ENCODE measurements at regions not wholly inside any gene's neighbourhood (a gene's known extent, or its start where the extent isn't known, plus 50 kb on each side); places are given as distances from the start of the nearest gene placed in this dataset.
"Not testable (repeated sequence)": the region's sequence is repeated elsewhere in the genome, so short reads cannot be mapped to it uniquely, and the experiment has no call there.

DNA sequence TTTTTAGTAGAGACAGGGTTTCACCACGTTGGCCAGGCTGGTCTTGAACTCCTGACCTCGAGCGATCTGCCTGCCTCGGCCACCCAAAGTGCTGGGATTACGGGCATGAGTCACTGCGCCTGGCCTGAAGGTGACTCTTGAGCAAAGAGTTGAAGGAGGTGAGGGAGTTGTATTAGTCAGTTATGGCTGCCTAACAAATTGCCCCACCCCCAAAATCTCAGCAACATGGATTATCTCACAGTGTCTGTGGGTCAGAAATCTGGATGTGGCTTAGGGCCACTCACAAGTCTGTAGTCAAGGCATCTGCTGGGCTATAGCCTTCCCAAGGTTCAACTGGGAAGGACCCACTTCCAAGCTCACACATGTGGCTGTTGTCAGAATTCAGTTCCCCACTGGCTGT lies 52.8 kb upstream of the ADGRE5 start:
- in situ Hi-C loops (cut with HindIII; ENCODE audit: low sequenced_read_pairs) = no loop called here
- DNase-seq (ENCODE audit: low spot score) = no peak

DNA sequence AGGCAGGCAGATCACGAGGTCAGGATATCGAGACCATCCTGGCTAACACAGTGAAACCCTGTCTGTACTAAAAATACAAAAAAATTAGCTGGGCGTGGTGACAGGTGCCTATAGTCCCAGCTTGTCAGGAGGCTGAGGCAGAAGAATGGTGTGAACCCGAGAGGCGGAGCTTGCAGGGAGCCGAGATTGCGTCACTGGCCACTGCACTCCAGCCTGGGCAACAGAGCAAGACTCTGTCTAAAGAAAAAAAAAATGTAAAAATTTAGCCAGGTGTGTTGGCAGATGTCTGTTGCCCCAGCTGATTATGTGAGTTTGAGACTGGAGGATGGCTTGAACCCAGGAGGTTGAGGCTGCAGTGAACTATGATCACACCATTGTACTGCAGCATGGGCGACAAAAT lies 54.2 kb upstream of the ADGRE5 start:
- DNase-seq (ENCODE audit: low spot score); in situ Hi-C loops (cut with HindIII; ENCODE audit: low sequenced_read_pairs): not testable (repeated sequence)

DNA sequence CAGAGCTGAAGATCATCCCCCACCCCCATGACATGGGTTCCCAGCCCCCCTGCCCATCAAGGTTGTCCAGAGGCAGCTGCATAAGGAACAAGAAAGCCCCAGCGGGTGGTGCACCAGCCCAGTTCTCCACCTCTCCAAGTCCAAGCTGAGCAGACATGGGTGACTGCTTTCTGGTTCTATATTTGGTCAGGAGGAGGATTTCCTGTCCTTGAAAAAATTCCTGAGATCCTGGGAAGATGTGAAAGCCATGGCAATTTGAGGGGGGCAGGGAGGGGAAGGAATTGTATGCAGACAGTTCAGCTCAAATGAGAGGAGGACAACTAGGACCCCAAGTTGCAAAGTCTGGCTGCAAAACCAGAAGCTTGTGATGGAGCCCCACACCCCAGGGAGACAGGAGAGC lies 55.4 kb upstream of the ADGRE5 start:
- in situ Hi-C loops (cut with HindIII; ENCODE audit: low sequenced_read_pairs) = no loop called here
- DNase-seq (ENCODE audit: low spot score) = no peak

DNA sequence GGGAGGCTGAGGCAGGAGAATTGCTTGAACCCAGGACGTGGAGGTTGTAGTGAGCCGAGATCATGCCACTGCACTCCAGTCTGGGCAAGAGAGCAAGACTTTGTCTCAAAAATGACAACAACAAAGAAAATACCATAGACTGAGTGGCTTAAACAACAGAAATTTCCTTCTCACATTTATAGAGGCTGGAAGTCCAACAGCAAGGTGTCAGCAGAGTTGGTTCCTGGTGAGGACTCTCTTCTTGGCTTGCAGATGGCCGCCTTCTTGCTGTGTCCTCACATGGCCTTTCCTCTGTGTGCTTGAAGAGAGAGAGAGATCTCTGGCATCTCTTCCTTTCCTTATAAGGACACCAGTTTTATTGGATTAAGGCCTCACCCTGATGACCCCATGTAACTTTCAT lies 56.1 kb upstream of the ADGRE5 start:
- in situ Hi-C loops (cut with HindIII; ENCODE audit: low sequenced_read_pairs) = no loop called here
- DNase-seq (ENCODE audit: low spot score) = no peak

- in situ Hi-C loops (cut with HindIII; ENCODE audit: low sequenced_read_pairs) = no loop called here
- DNase-seq (ENCODE audit: low spot score) = no peak
Observed at GRCh38 chr19:14322889-14323463, 58.3 kb upstream of the ADGRE5 start.

- in situ Hi-C loops (cut with HindIII; ENCODE audit: low sequenced_read_pairs) = no loop called here
- DNase-seq (ENCODE audit: low spot score) = no peak
Observed at GRCh38 chr19:14320253-14320652, 61.0 kb upstream of the ADGRE5 start.

GRCh38 chr19:14319720-14320119 lies 61.5 kb upstream of the ADGRE5 start:
- DNase-seq (ENCODE audit: low spot score); in situ Hi-C loops (cut with HindIII; ENCODE audit: low sequenced_read_pairs): not testable (repeated sequence)

DNA sequence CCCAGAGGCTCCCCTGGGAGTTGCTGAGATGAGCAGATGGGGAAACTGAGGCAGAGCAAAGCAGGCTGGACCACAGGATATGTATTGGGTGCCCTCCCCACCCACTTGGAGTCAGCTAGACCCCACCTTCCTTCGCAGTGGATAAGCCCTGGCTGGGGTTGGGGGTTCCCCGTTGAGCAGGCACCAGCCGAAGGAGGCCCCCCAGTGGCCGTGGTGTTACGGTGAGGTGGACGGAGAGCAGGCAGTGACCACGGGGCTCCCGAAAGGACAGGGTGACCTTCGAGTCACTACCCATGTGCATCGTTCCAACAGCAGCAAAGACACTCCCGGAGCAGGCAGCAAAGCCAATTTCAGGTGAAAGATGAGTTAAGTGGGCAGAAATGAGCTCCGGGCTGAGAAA lies 62.4 kb upstream of the ADGRE5 start:
- in situ Hi-C loops (cut with HindIII; ENCODE audit: low sequenced_read_pairs) = no loop called here
- no peak for DNase-seq (ENCODE audit: low spot score)

DNA sequence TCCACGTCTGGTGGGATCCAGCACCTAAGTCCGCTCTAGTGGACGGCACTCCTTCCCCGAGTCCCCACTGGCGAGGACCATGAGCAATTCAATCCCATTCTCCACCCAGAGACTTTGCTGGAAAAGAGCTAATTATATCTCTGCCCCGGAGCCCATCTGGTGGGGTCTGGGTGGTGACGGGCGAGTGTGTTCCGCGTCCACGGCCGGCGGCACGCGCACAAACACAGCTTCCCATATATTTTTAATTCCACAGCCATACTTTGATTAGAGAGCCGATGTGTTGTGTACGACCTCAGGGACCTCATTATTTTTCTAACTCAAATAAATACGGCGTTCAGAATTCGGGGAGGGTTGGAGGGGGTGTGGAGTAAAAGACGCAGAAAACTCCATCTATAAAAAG lies 64.1 kb upstream of the ADGRE5 start:
- in situ Hi-C loops (cut with HindIII; ENCODE audit: low sequenced_read_pairs) = no loop called here
- no peak for DNase-seq (ENCODE audit: low spot score)

DNA sequence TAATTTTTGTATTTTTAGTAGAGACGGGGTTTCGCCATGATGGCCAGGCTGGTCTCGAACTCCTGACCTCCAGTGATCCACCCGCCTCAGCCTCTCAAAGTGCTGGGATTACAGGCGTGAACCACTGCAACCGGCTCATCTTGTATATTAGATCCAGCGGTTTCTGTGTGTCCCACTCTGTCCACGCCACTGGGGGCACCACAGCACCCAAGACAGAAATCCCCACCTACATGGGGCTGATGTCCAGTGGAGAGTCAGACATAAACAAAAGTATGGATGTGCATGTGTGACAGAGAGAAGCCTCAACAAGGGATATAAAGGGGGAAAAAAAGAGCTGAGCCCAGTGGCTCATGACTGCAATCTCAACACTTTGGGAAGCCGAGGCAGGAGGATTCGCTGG lies 65.8 kb upstream of the ADGRE5 start:
- in situ Hi-C loops (cut with HindIII; ENCODE audit: low sequenced_read_pairs) = no loop called here
- no peak for DNase-seq (ENCODE audit: low spot score)

GRCh38 chr19:14310055-14310454 lies 71.2 kb upstream of the ADGRE5 start:
- in situ Hi-C loops (cut with HindIII; ENCODE audit: low sequenced_read_pairs) = no loop called here
- DNase-seq (ENCODE audit: low spot score) = no peak

- no peak for DNase-seq (ENCODE audit: low spot score)
Observed at GRCh38 chr19:14305706-14306105, 75.5 kb upstream of the ADGRE5 start.

DNA sequence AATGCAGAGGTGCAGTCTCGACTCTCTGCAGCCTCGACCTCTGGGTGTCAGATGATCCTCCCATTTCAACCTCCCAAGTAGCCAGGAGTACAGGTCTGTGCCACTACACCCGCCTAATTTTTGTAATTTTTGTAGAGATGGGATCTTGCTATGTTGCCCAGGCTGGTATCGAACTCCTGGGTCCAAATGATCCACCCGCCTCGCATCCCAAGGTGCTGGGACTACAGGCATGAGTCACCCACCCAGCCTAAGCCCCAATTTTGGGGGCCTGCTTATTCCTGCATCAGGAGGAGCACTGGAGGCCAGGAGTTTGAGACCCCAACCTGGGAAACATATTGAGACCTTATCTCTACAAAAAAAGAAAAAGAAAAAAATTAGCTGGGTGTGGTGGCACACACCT lies 80.1 kb upstream of the ADGRE5 start:
- DNase-seq (ENCODE audit: low spot score) = no peak

More at GRCh38 chr19:14305706-14306105, 75.5 kb upstream of the ADGRE5 start:
- in situ Hi-C loops (cut with HindIII; ENCODE audit: low sequenced_read_pairs) = no loop called here

GRCh38 chr19:14300303-14300702 lies 80.9 kb upstream of the ADGRE5 start:
- in situ Hi-C loops (cut with HindIII; ENCODE audit: low sequenced_read_pairs) = no loop called here
- DNase-seq (ENCODE audit: low spot score) = no peak

More for the DNA sequence above, 80.1 kb upstream of the ADGRE5 start:
- in situ Hi-C loops (cut with HindIII; ENCODE audit: low sequenced_read_pairs) = no loop called here

DNA sequence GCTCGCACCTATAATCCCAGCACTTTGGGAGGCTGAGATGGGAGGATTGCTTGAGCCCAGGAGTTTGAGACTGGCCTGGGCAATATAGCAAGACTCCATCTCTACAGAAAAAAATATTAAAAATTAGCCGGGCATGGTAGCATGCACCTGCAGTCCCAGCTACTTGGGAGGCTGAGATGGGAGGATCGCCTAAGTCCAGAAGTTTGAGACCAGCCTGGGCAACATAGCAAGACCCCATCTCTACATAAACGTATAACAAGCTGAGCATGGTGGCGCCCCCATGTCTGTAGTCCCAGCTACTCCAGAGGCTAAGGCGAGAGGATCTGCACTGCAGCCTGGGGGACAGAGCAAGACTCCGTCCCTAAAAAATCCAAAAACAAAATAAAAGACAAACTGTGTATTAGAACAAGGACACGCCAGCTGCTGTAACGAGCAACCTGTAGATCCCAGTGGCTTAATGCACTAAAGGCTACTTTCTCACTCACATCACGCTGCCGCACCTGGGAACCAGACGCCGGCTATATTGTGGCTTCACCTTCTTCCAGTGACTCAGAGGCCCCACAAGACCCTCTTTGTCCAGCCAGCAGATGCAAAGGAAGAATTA lies 81.9 kb upstream of the ADGRE5 start:
- DNase-seq (ENCODE audit: low spot score); in situ Hi-C loops (cut with HindIII; ENCODE audit: low sequenced_read_pairs): not testable (repeated sequence)

DNA sequence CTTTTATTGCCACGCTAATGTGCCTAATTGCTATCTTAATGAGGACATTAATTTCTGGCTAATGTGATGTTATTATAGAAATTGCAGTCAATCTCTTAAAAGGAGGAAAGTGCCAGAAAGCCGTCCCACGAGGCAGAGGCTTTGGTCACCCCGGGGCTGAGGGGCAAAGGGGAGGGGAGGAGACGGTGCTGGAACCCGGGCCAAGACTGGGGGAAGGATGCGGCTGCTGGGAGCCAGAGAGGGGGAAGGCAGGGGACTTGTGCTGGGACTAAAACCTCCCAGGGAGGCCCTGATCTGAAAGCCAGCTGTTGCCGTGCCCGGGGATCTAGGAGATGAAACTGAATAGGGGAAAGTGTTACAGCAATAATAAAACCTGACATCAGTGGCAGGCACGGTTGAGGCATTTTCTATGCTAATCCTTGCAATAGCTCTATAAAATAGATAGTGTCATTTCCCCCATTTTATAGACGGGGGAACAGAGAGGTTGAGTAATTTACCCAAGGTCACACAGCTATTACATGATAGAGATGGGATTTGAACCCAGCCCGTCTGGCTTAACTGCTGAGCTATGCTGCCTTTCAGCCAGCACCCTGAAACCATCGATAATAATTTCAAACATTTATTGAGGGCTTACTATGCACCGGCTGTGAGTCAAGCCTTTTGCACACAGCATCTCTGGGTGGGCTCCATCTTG lies 83.2 kb upstream of the ADGRE5 start:
- in situ Hi-C loops (cut with HindIII; ENCODE audit: low sequenced_read_pairs); DNase-seq (ENCODE audit: low spot score): not testable (repeated sequence)

- in situ Hi-C loops (cut with HindIII; ENCODE audit: low sequenced_read_pairs); DNase-seq (ENCODE audit: low spot score): not testable (repeated sequence)
Observed at GRCh38 chr19:14294974-14295373, 86.3 kb upstream of the ADGRE5 start.

DNA sequence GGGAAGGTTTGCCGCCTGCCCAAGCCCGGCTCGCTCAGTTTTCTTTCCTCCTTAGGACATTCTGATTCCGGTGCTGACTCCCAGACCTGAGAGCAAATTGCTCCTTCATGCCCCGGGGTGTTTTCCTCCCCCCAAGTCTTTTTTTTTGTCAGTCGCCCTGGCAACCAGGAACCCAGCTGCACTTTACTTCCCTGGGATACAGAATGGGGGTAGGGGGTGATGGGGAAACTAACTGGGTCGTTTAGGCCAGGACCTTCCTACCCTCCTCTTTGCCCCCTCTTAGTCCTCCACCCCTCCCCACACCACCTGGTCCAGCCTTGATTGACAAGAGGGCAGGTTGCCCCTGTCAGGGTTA lies 87.5 kb upstream of the ADGRE5 start:
- in situ Hi-C loops (cut with HindIII; ENCODE audit: low sequenced_read_pairs); DNase-seq (ENCODE audit: low spot score): not testable (repeated sequence)

- DNase-seq (ENCODE audit: low spot score); in situ Hi-C loops (cut with HindIII; ENCODE audit: low sequenced_read_pairs): not testable (repeated sequence)
Observed at GRCh38 chr19:14293101-14293815, 87.3 kb upstream of the ADGRL1 start.

GRCh38 chr19:14289810-14290209 lies 83.8 kb upstream of the ADGRL1 start:
- DNase-seq (ENCODE audit: low spot score); in situ Hi-C loops (cut with HindIII; ENCODE audit: low sequenced_read_pairs): not testable (repeated sequence)

Measured in G401 (cell line).